H54 (cell line): ENCODE measurements at regions not wholly inside any gene's neighbourhood (a gene's known extent, or its start where the extent isn't known, plus 50 kb on each side); places are given as distances from the start of the nearest gene placed in this dataset.
A peak's percentile ranks its signal among the peaks of the same experiment; 100 is the strongest.
"Not testable (repeated sequence)": the region's sequence is repeated elsewhere in the genome, so short reads cannot be mapped to it uniquely, and the experiment has no call there.

ENCODE experiments used
- DNase-seq: peaks from one replicate; pipeline ENCODE4 v3.0.0; 2011; ENCODE audit warnings: low spot score, mixed read lengths; ENCODE audit not compliant: insufficient read length
- FAIRE-seq: peaks from 3 replicates; lab custom pipeline; 2011; peaks lifted over from hg19 to GRCh38; lab: Jason Lieb, UNC
- POLR2A ChIP-seq: IDR thresholded peaks from 2 replicates; pipeline ENCODE4 v1.6.1; 2011; ENCODE audit warnings: low read depth, mild to moderate bottlenecking, low read length

- FAIRE-seq (no peak), DNase-seq (no peak)
- no peak for TF ChIP-seq POLR2A
These were observed 120.6 kb downstream of the BCHE start for GRCh38 chr3:165716592-165716991.

GRCh38 chr3:165713479-165713878, 123.7 kb downstream of the BCHE start:
- no peak for TF ChIP-seq POLR2A
- FAIRE-seq = no peak

GRCh38 chr3:165712382-165712781, 124.8 kb downstream of the BCHE start:
- no peak for TF ChIP-seq POLR2A
- FAIRE-seq (no peak), DNase-seq (no peak)

More at GRCh38 chr3:165713479-165713878, 123.7 kb downstream of the BCHE start:
- no peak for DNase-seq

- DNase-seq (no peak), FAIRE-seq (no peak)
- no peak for TF ChIP-seq POLR2A
These were observed 139.3 kb downstream of the BCHE start for GRCh38 chr3:165697910-165698309.

- FAIRE-seq (no peak), DNase-seq (no peak)
- TF ChIP-seq POLR2A = no peak
These were observed 140.7 kb downstream of the BCHE start for GRCh38 chr3:165696496-165696895.

GRCh38 chr3:165683947-165684346, 153.3 kb downstream of the BCHE start:
- no peak for TF ChIP-seq POLR2A
- DNase-seq = no peak
- peak; percentile 58 for FAIRE-seq

- DNase-seq (no peak), FAIRE-seq (no peak)
- TF ChIP-seq POLR2A = no peak
These were observed 154.5 kb downstream of the BCHE start for GRCh38 chr3:165682734-165683133.

GRCh38 chr3:165669967-165670366, 167.3 kb downstream of the BCHE start:
- FAIRE-seq (peak; percentile 74), DNase-seq (no peak)
- no peak for TF ChIP-seq POLR2A

- TF ChIP-seq POLR2A = no peak
- FAIRE-seq = peak; percentile 78
- no peak for DNase-seq
These were observed 167.7 kb downstream of the BCHE start for GRCh38 chr3:165669504-165669903.

- no peak for TF ChIP-seq POLR2A
- no peak for DNase-seq
- FAIRE-seq = no peak
These were observed 169.5 kb downstream of the BCHE start for GRCh38 chr3:165667676-165668075.

- TF ChIP-seq POLR2A = no peak
- FAIRE-seq = no peak
- no peak for DNase-seq
These were observed 179.2 kb downstream of the BCHE start for GRCh38 chr3:165658027-165658426.

- TF ChIP-seq POLR2A = no peak
- FAIRE-seq (no peak), DNase-seq (no peak)
These were observed 184.0 kb downstream of the BCHE start for GRCh38 chr3:165653130-165653778.

GRCh38 chr3:165649282-165649681, 187.9 kb downstream of the BCHE start:
- not testable (repeated sequence) for DNase-seq, FAIRE-seq

- FAIRE-seq = no peak
These were observed 192.0 kb downstream of the BCHE start for GRCh38 chr3:165645191-165645590.

GRCh38 chr3:165644331-165644730, 192.9 kb downstream of the BCHE start:
- no peak for FAIRE-seq
- no peak for DNase-seq

More at GRCh38 chr3:165645191-165645590, 192.0 kb downstream of the BCHE start:
- no peak for DNase-seq
- no peak for TF ChIP-seq POLR2A

More at GRCh38 chr3:165644331-165644730, 192.9 kb downstream of the BCHE start:
- TF ChIP-seq POLR2A = no peak
